ENCODE measurements at regions not wholly inside any gene's neighbourhood (a gene's known extent, or its start where the extent isn't known, plus 50 kb on each side); places are given as distances from the start of the nearest gene placed in this dataset.
"Not testable (repeated sequence)": the region's sequence is repeated elsewhere in the genome, so short reads cannot be mapped to it uniquely, and the experiment has no call there.

DNA sequence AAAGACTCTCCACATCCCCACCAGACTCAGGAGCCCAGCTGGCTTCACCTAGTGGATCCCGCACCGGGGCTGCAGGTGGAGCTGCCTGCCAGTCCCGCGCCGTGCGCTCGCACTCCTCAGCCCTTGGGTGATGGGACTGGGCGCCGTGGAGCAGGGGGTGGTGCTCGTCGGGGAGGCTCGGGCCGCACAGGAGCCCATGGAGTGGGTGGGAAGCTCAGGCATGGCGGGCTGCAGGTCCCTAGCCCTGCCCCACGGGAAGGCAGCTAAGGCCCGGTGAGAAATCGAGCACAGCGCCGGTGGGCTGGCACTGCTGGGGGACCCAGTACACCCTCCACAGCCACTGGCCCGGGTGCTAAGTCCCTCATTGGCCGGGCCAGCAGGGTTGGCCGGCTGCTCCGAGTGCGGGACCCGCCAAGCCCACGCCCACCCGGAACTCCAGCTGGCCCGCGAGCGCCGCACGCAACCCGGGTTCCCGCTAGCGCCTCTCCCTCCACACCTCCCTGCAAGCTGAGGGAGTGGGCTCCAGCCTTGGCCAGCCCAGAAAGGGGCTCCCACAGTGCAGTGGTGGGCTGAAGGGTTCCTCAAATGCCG is 93.2 kb upstream of the CCBE1 start:
- H3K4me3 ChIP-seq (ENCODE audit: control insufficient read depth in 1 of 2, extremely low read depth in 1 of 2, low read length in 1 of 2); H3K9me3 Mint-ChIP-seq; H3K27me3 ChIP-seq (replicated peaks in 1 of 2; ENCODE audit: control insufficient read depth in 2 of 2, extremely low read depth in 1 of 2, insufficient read depth in 2 of 2, low read length in 1 of 2); H3K36me3 Mint-ChIP-seq; H3K27ac ChIP-seq (ENCODE audit: low read length); CTCF ChIA-PET; ATAC-seq (replicated peaks in 1 of 4); H3K27ac Mint-ChIP-seq; POLR2A ChIA-PET; DNase-seq; H3K27me3 Mint-ChIP-seq; H3K36me3 ChIP-seq (ENCODE audit: control insufficient read depth in 2 of 2, extremely low read depth in 1 of 2, insufficient read depth in 1 of 2, low read length in 1 of 2); H3K4me1 ChIP-seq (ENCODE audit: control insufficient read depth in 1 of 2, extremely low read depth in 1 of 2, insufficient read depth in 2 of 2, low read length in 2 of 2); H3K4me1 Mint-ChIP-seq; H3K4me3 Mint-ChIP-seq; H3K9me3 ChIP-seq: not testable (repeated sequence)
- 86% methylated on average over 5 of the region's 36 CpGs for WGBS (ENCODE audit: insufficient coverage)

DNA sequence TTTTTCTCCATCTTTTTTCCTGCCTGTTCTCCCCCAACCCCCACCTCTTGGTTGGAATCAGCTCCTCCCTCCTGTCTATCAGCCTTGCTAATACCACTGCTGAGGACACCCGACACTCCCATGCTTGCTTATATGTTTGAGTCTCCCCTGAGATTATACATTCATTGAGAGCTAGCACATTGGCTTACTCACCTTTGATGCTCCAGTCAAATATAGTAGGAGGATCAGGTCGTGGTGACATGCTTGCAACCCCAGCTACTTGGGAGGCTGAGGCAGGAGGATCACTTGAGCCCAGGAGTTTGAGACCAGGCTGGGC is 91.5 kb upstream of the CCBE1 start:
- ATAC-seq (replicated peaks in 1 of 4) (no peak), DNase-seq (no peak)
- H3K4me1 Mint-ChIP-seq, result no peaks in the 10 kb centered on the region
- H3K36me3 ChIP-seq (ENCODE audit: control insufficient read depth in 2 of 2, extremely low read depth in 1 of 2, insufficient read depth in 1 of 2, low read length in 1 of 2), result no peaks in the 10 kb centered on the region
- no peaks in the 10 kb centered on the region for H3K9me3 Mint-ChIP-seq
- H3K27me3 ChIP-seq (replicated peaks in 1 of 2; ENCODE audit: control insufficient read depth in 2 of 2, extremely low read depth in 1 of 2, insufficient read depth in 2 of 2, low read length in 1 of 2), result peaks cover 0 to 5% of the 10 kb centered on the region in 2 experiments
- no peak overlapping the region for H3K27ac ChIP-seq (ENCODE audit: low read length)
- no peak overlapping the region for H3K4me3 ChIP-seq (ENCODE audit: control insufficient read depth in 1 of 2, extremely low read depth in 1 of 2, low read length in 1 of 2)
- no peaks in the 10 kb centered on the region for H3K9me3 ChIP-seq
- H3K27me3 Mint-ChIP-seq, result peaks cover 0 to 2% of the 10 kb centered on the region in 2 donors
- no CpG with 5 or more reads among the region's 2 CpGs for WGBS (ENCODE audit: insufficient coverage)
- no peaks in the 10 kb centered on the region for H3K36me3 Mint-ChIP-seq
- ChIA-PET POLR2A (no interaction called here), CTCF (no interaction called here)
- no peaks in the 10 kb centered on the region for H3K4me1 ChIP-seq (ENCODE audit: control insufficient read depth in 1 of 2, extremely low read depth in 1 of 2, insufficient read depth in 2 of 2, low read length in 2 of 2)
- no peak overlapping the region for H3K27ac Mint-ChIP-seq
- no peak overlapping the region for H3K4me3 Mint-ChIP-seq

DNA sequence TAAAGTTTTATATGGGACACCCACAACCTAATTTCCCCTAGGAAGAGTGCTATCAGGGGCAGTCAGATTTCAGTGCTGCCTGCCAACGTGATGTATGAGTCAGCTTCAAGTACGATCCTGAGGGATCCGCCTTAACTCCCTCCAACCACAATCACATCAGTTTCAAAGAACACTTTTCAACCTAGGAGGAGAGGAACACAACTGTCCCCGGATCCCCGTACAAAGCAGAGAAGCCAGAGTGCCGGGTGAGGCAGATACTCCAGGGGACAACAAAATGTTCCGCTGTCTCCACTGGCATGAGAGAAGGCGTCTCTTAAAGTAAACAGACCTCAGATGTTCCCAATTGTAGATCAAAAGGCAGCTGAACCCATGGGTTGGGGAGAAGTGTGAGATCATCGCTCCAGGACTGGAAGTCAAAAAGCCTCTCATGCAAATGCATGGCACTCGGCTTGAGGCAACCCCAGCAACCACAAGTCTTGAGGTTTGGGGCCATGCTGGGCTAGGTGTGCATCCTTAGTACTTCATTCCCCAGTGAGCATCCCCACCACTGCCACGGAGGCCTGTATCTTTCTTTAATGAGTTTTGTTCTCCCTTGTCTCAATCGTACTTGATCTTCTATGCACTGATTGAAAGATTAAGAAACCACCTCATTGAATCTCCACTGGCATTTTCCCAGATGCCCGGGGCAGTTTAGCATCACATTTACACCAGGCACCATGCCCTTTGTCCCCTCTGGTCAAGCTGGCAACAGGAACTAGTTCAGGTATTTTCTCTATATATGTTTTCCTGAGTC is 91.0 kb upstream of the CCBE1 start:
- H3K9me3 Mint-ChIP-seq, result no peaks in the 10 kb centered on the region
- H3K27ac Mint-ChIP-seq, result no peak overlapping the region
- no peaks in the 10 kb centered on the region for H3K4me1 ChIP-seq (ENCODE audit: control insufficient read depth in 1 of 2, extremely low read depth in 1 of 2, insufficient read depth in 2 of 2, low read length in 2 of 2)
- H3K4me1 Mint-ChIP-seq, result no peaks in the 10 kb centered on the region
- ATAC-seq (replicated peaks in 1 of 4) (peak in 1 of 4 experiments; percentile 37), DNase-seq (no peak)
- no peak overlapping the region for H3K4me3 Mint-ChIP-seq
- ChIA-PET POLR2A (no interaction called here), CTCF (interaction anchor here in 1 of 2 donors (0.5 kb wide), 1 partner anchor 18 kb away, joined by 4 read pairs; no protein-coding TSS in a partner anchor)
- no peak overlapping the region for H3K4me3 ChIP-seq (ENCODE audit: control insufficient read depth in 1 of 2, extremely low read depth in 1 of 2, low read length in 1 of 2)
- H3K27me3 Mint-ChIP-seq, result peaks cover 3 to 4% of the 10 kb centered on the region in 2 donors
- H3K36me3 Mint-ChIP-seq, result no peaks in the 10 kb centered on the region
- H3K27me3 ChIP-seq (replicated peaks in 1 of 2; ENCODE audit: control insufficient read depth in 2 of 2, extremely low read depth in 1 of 2, insufficient read depth in 2 of 2, low read length in 1 of 2), result peaks cover 0 to 5% of the 10 kb centered on the region in 2 experiments
- no peak overlapping the region for H3K27ac ChIP-seq (ENCODE audit: low read length)
- no peaks in the 10 kb centered on the region for H3K9me3 ChIP-seq
- H3K36me3 ChIP-seq (ENCODE audit: control insufficient read depth in 2 of 2, extremely low read depth in 1 of 2, insufficient read depth in 1 of 2, low read length in 1 of 2), result no peaks in the 10 kb centered on the region
- 72% methylated on average over 9 of the region's 13 CpGs for WGBS (ENCODE audit: insufficient coverage)

DNA sequence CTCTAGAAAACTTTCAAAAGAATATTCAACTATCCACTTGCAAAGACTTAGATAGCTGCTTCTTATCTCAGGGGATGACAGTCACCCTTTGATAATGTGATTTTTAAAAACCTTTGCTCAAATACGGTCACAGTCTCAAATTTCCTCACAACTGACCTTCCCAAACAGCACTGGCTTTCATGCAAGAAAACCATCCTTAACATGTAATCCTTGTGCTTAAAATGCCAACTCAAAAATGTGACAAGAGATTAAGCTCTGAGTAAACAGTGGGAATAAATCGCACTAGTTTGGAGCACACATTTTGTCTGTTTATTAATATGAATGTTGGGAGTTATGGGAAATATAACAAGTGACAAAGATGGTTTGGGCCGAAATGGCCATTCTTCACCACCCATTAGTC is 87.5 kb upstream of the CCBE1 start:
- Mint-ChIP-seq H3K36me3 (no peaks in the 10 kb centered on the region), H3K27ac (no peak overlapping the region), H3K9me3 (no peaks in the 10 kb centered on the region), H3K4me1 (no peaks in the 10 kb centered on the region), H3K27me3 (peaks cover 5 to 8% of the 10 kb centered on the region in 2 donors), H3K4me3 (no peak overlapping the region)
- DNase-seq (no peak), ATAC-seq (replicated peaks in 1 of 4) (no peak)
- no peak overlapping the region for H3K27ac ChIP-seq (ENCODE audit: low read length)
- no peaks in the 10 kb centered on the region for H3K4me1 ChIP-seq (ENCODE audit: control insufficient read depth in 1 of 2, extremely low read depth in 1 of 2, insufficient read depth in 2 of 2, low read length in 2 of 2)
- POLR2A ChIA-PET, result no interaction called here
- 71% methylated on average over 1 of the region's 3 CpGs for WGBS (ENCODE audit: insufficient coverage)
- H3K9me3 ChIP-seq, result no peaks in the 10 kb centered on the region
- CTCF ChIA-PET, result no interaction called here
- H3K27me3 ChIP-seq (replicated peaks in 1 of 2; ENCODE audit: control insufficient read depth in 2 of 2, extremely low read depth in 1 of 2, insufficient read depth in 2 of 2, low read length in 1 of 2), result peaks cover 0 to 5% of the 10 kb centered on the region in 2 experiments
- no peak overlapping the region for H3K4me3 ChIP-seq (ENCODE audit: control insufficient read depth in 1 of 2, extremely low read depth in 1 of 2, low read length in 1 of 2)
- H3K36me3 ChIP-seq (ENCODE audit: control insufficient read depth in 2 of 2, extremely low read depth in 1 of 2, insufficient read depth in 1 of 2, low read length in 1 of 2), result no peaks in the 10 kb centered on the region

DNA sequence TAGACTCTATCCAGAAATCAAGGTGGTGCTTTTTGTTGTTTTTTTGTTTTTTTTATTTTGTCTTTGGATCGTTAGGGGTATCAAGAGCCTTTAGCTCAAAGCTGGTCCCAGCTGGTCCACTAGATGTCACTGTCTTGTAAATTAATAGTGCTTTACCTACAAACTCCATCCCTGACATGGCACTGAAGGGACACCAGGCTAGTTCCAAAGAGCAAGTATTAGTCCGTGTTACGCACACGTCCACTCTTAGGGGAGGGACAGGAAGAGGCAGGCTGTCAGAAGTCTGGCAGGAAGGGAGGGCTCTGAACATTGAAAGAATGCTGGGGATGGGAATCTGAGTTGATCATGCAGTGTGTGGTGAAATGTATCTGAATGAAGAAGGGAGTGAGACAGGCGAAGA is 85.9 kb upstream of the CCBE1 start:
- H3K27ac ChIP-seq (ENCODE audit: low read length), result no peak overlapping the region
- H3K9me3 Mint-ChIP-seq, result no peaks in the 10 kb centered on the region
- no peaks in the 10 kb centered on the region for H3K4me1 Mint-ChIP-seq
- H3K4me3 ChIP-seq (ENCODE audit: control insufficient read depth in 1 of 2, extremely low read depth in 1 of 2, low read length in 1 of 2), result no peak overlapping the region
- H3K4me1 ChIP-seq (ENCODE audit: control insufficient read depth in 1 of 2, extremely low read depth in 1 of 2, insufficient read depth in 2 of 2, low read length in 2 of 2), result no peaks in the 10 kb centered on the region
- whole genome bisulfite sequencing (ENCODE audit: insufficient coverage), result 44% methylated on average over 4 of the region's 5 CpGs
- no peaks in the 10 kb centered on the region for H3K36me3 Mint-ChIP-seq
- CTCF ChIA-PET, result interaction anchor here in 1 of 2 donors (0.9 kb wide), 1 partner anchor 144 kb away, joined by 4 read pairs; no protein-coding TSS in a partner anchor
- no peak overlapping the region for H3K4me3 Mint-ChIP-seq
- H3K27me3 ChIP-seq (replicated peaks in 1 of 2; ENCODE audit: control insufficient read depth in 2 of 2, extremely low read depth in 1 of 2, insufficient read depth in 2 of 2, low read length in 1 of 2), result peaks cover 0 to 5% of the 10 kb centered on the region in 2 experiments
- POLR2A ChIA-PET, result no interaction called here
- no peaks in the 10 kb centered on the region for H3K9me3 ChIP-seq
- peaks cover 5 to 8% of the 10 kb centered on the region in 2 donors for H3K27me3 Mint-ChIP-seq
- DNase-seq (peak in 1 of 35 experiments; percentile 5), ATAC-seq (replicated peaks in 1 of 4) (no peak)
- H3K36me3 ChIP-seq (ENCODE audit: control insufficient read depth in 2 of 2, extremely low read depth in 1 of 2, insufficient read depth in 1 of 2, low read length in 1 of 2), result no peaks in the 10 kb centered on the region
- H3K27ac Mint-ChIP-seq, result no peak overlapping the region

DNA sequence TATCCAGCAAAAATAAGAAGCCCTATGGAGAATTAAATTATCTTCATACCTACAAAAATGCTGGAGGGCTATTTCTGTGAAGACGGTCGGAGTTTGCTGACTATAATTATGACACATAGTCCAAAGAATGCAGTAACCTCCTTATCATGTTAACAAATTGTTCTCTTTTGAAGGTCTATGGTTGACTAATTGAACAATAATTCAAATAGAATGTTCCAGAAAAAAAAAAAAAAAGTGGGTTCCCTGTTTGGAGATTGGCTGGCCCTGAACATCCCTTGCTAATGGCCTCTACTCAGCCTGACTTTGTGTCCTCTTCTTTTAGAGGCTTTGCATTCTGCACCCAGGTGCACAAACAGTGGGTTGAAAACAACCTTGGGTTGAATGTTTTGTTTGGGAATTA is 82.8 kb upstream of the CCBE1 start:
- Histone ChIP-seq H3K9me3 (no peaks in the 10 kb centered on the region), H3K4me3 (ENCODE audit: control insufficient read depth in 1 of 2, extremely low read depth in 1 of 2, low read length in 1 of 2) (no peak overlapping the region), H3K36me3 (ENCODE audit: control insufficient read depth in 2 of 2, extremely low read depth in 1 of 2, insufficient read depth in 1 of 2, low read length in 1 of 2) (no peaks in the 10 kb centered on the region), H3K27ac (ENCODE audit: low read length) (no peak overlapping the region), H3K27me3 (replicated peaks in 1 of 2; ENCODE audit: control insufficient read depth in 2 of 2, extremely low read depth in 1 of 2, insufficient read depth in 2 of 2, low read length in 1 of 2) (no peaks in the 10 kb centered on the region), H3K4me1 (ENCODE audit: control insufficient read depth in 1 of 2, extremely low read depth in 1 of 2, insufficient read depth in 2 of 2, low read length in 2 of 2) (no peaks in the 10 kb centered on the region)
- H3K36me3 Mint-ChIP-seq, result no peaks in the 10 kb centered on the region
- CTCF ChIA-PET, result no interaction called here
- no peak overlapping the region for H3K4me3 Mint-ChIP-seq
- H3K27ac Mint-ChIP-seq, result no peak overlapping the region
- POLR2A ChIA-PET, result no interaction called here
- no peak for ATAC-seq (replicated peaks in 1 of 4)
- no peak for DNase-seq
- H3K27me3 Mint-ChIP-seq, result peaks cover 5 to 21% of the 10 kb centered on the region in 2 donors
- WGBS (ENCODE audit: insufficient coverage), result no CpG with 5 or more reads among the region's 2 CpGs
- peaks cover 0 to 8% (median 6%) of the 10 kb centered on the region in 3 donors for H3K9me3 Mint-ChIP-seq
- no peaks in the 10 kb centered on the region for H3K4me1 Mint-ChIP-seq

Measured in T-cell (primary cell).